AG20443 (cell line): ENCODE measurements at regions not wholly inside any gene's neighbourhood (a gene's known extent, or its start where the extent isn't known, plus 50 kb on each side); places are given as distances from the start of the nearest gene placed in this dataset.
"Not testable (repeated sequence)": the region's sequence is repeated elsewhere in the genome, so short reads cannot be mapped to it uniquely, and the experiment has no call there.

Experiments used
- DNase-seq: peaks from one replicate; pipeline ENCODE4 v3.0.0; 2012; ENCODE audit warnings: low spot score, mixed read lengths

GRCh38 chr1:219058891-219059820 is 114.5 kb upstream of the LYPLAL1 start:
- DNase-seq: no peak

- no peak for DNase-seq
Observed at GRCh38 chr1:219060798-219061197, 112.9 kb upstream of the LYPLAL1 start.

DNA sequence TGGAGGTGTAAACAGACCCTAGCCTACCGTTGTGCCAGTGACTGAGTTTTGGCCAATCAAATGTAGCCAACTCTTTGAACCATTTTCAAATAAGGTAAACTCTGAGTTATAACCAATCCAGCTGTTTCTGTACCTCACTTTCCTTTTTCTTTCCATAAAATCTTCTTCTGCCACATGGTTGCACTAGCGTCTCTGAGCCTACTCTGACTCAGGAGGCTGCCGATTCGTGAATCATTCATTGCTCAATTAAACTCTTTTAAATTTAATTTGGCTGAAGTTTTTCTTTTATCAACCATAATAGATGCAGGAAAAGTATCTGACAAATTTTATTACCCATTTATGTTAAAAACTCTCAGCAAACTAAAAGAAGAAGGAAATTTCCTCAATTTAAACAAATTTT is 111.5 kb upstream of the LYPLAL1 start:
- DNase-seq: no peak

DNA sequence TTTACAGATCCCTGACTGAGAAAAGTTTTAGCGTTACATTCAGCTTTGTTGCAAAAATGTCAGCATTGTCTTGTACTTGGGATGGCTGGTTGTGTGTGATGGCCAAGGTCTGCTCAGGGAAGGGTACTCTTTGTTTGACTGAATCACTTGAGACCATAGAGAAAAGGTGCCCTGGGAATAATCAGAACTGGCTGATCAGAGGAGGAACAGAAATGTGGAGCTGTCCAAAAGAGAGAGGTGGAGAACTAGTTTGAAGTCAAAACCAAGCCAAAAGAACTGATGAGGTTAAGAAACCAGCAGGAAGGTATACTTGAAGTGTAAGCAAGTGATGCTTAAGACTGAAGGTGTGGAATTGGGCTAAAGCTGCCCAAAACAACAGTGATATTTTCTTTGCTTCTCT is 107.6 kb upstream of the LYPLAL1 start:
- DNase-seq: no peak

- peak; percentile 49 for DNase-seq
Observed at GRCh38 chr1:219066631-219067349, 106.9 kb upstream of the LYPLAL1 start.

DNA sequence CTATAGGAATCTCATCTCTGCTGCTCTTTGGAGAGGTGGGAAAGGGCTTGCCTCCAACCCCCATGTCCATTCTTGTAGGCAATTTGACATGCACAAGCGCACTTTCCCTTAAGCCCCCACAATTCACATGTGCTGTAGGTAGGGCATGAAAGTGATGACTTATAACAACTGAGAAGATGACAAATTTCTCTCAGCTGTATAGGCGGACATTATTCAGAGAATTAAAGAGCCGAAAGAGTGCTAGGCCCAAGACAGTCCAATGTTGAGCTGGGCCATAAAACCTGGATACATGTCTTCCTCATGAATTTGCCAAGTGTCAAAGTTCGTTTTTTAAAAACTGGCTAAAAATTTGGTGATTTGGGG is 106.3 kb upstream of the LYPLAL1 start:
- no peak for DNase-seq

DNA sequence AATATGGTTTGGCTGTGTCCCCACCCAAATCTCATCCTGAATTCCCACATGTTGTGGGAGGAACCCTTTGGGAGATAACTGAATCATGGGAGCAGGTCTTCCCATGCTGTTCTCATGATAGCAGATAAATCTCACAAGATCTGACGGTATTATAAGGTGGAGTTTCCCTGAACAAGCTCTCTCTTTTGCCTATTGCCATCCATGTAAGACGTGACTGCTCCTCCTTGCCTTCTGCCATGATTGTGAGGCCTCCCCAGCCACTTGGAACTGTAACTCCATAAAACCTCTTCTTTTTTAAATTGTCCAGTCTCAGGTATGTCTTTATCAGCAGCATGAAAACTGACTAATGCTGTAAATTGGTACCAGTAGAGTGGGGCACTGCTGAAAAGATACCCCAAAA is 103.3 kb upstream of the LYPLAL1 start:
- DNase-seq: not testable (repeated sequence)

DNA sequence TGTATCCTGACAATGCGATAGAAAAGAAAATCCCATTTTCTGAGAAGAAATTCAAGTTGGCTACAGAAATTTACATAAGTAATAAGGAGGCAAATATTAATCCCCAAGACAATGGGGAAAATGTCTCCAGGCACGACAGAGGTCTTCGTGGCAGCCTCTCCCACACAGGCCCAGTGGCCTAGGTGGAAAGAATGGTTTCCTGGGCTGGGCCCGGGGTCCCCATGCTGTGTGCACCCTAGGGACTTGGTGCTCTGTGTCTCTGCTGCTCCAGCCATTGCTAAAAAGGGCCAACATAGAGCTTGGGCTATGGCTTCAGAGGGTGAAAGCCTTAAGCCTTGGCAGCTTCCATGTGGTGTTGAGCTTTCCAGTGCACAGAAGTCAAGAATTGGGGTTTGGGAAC is 102.5 kb upstream of the LYPLAL1 start:
- no peak for DNase-seq

GRCh38 chr1:219072329-219072728 is 101.3 kb upstream of the LYPLAL1 start:
- no peak for DNase-seq

DNA sequence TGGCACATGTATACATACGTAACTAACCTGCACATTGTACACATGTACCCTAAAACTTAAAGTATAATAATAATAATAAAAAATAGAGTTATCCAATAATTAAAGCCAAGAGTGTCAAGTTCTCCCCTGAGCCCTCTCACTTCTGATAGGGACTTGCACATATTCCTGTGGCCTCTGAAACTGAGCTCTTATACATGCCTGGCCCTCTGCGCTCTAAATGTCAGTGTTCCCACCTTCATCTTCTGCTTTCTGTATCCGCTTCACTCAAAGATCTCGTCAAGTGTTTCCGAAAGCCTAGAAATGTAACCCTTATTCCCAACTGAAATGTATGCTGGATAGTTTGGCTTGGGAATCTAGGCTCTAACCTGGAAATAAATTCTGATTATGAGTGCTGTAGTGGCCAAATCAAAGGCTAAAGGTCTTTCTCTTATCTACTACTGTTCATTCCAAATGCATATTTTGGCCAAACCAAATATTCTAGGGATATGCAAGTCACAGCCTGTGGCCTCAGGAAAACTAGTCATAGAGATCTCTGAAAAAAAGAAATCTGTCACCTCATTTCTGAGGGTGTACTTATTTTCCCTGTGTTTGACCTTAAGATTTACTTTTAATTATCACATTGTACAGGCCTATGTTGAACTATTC is 99.5 kb upstream of the LYPLAL1 start:
- DNase-seq: no peak

GRCh38 chr1:219075121-219075879 is 98.4 kb upstream of the LYPLAL1 start:
- DNase-seq: no peak

GRCh38 chr1:219076326-219076937 is 97.2 kb upstream of the LYPLAL1 start:
- no peak for DNase-seq

DNA sequence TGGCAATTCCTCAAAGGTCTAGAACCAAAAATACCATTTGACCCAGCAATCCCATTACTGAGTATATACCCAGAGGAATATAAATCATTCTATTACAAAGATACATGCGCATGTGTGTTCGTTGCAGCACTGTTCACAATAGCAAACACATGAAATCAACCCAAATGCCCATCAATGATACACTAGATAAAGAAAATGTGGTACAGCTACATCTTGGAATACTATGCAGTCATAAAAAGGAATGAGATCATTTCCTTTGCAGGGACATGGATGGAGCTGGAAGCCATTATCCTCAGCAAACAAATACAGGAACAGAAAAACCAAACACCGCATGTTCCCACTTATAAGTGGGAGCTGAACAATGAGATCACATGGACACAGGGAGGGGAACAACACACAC is 95.9 kb upstream of the LYPLAL1 start:
- DNase-seq: not testable (repeated sequence)

GRCh38 chr1:219081943-219082925 is 91.4 kb upstream of the LYPLAL1 start:
- DNase-seq: no peak

GRCh38 chr1:219083631-219084030 is 90.0 kb upstream of the LYPLAL1 start:
- no peak for DNase-seq

DNA sequence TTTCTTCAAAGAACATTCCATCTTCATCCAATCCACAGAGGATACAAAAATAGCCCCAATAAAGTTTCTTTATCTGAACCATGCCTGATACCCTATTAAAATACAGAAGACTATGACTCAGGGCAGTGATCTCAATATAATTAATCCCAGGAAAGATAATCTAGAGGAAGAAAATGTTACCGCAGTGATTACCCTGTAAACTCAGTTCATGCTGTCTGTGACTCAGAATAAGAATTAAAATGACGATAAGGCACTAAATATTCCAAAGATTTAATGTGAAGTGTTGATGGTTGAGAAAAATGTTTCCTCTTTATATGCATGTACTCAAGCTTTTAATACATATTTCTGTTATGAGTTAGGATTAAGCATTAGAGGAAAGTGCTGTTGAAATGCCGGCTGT is 88.6 kb upstream of the LYPLAL1 start:
- peak; percentile 34 for DNase-seq

DNA sequence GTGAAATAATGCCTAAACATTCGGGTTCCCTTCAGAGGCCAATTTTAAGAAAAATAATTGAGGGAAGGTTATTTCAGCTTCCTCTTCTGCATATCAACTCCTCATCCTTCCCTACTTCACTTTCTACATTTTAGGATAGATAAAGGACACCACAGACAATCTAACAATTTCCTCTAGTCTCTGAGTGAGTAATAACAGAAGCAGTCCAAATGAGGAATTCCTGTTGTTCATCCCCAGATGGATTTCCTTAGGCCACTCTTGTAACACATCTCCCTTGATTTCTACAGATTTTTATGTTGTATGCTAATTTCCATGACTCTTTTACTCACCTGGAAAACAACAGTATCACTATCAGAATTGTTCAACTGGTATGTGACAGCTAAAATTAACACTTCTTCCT is 87.7 kb upstream of the LYPLAL1 start:
- peak; percentile 20 for DNase-seq

DNA sequence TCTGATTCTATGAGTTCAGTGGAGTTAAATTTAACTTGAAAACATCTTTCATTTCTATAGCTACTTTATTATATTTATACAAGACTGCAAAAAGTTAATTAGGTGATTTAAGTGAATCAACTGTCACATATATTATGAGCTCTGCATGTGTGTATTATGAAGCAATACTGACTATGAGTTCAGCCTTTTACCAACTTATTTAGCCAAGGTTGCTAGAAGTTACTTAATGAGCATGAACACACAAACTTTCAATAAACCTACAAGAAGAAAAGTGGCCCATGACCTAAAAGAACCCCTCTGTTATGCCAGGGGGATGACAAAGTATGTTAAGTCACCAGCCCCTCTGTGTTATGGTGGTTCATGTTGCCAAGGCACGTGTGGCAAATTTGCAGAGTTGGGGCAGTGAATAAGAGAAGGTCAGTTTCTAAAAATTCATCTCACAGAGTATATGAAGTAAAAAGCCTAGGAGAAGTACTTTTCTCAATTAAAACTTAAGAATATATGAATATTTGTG is 86.7 kb upstream of the LYPLAL1 start:
- DNase-seq: no peak

GRCh38 chr1:219088778-219089557 is 84.7 kb upstream of the LYPLAL1 start:
- DNase-seq: peak; percentile 84
